WTC11 (cell line): ENCODE measurements at regions not wholly inside any gene's neighbourhood (a gene's known extent, or its start where the extent isn't known, plus 50 kb on each side); places are given as distances from the start of the nearest gene placed in this dataset.
A peak's percentile ranks its signal among the peaks of the same experiment; 100 is the strongest.

ENCODE experiments used
- ATAC-seq: fragments of 200-7000 bp; cut with Tn5 transposase; 2 replicates; pipeline ENCODE4 v1.10.0; 2021; ENCODE audit warnings: mild to moderate bottlenecking, moderate library complexity
- CTCF ChIA-PET: fragments of 300-600 bp; sonication (Branson Sonifier 250); formaldehyde crosslinking; loops from one replicate; lab custom pipeline; 2021; ENCODE audit warnings: antibody characterized with exemption; lab: Charles Lee
- POLR2A ChIA-PET: fragments of 350-600 bp; sonication (Branson Sonifier 250); formaldehyde crosslinking; loops from one replicate; lab custom pipeline; 2021; ENCODE audit warnings: antibody characterized with exemption; lab: Charles Lee
- DNase-seq: peaks from one replicate; pipeline ENCODE4 v3.0.0; 2021; ENCODE audit warnings: low spot score
- H3K27ac Mint-ChIP-seq: 2 replicates; pipeline ENCODE4 v1.8.0; 2021; ENCODE audit warnings: mixed read lengths
- H3K27me3 Mint-ChIP-seq: 2 replicates; pipeline ENCODE4 v1.8.0; 2021; ENCODE audit warnings: low read depth, mild to moderate bottlenecking, moderate library complexity, mixed read lengths
- H3K36me3 Mint-ChIP-seq: 2 replicates; pipeline ENCODE4 v1.8.0; 2021; ENCODE audit warnings: mixed read lengths
- H3K4me1 Mint-ChIP-seq: 2 replicates; pipeline ENCODE4 v1.8.0; 2022; ENCODE audit warnings: mixed read lengths
- H3K4me3 Mint-ChIP-seq: 2 replicates; pipeline ENCODE4 v1.8.0; 2021; ENCODE audit warnings: mild to moderate bottlenecking, moderate library complexity, mixed read lengths
- H3K9me3 Mint-ChIP-seq: 2 replicates; pipeline ENCODE4 v1.8.0; 2021; ENCODE audit warnings: mixed read lengths
- AR ChIP-seq: fragments of 250-450 bp; sonication (Bioruptor Pico); IDR thresholded peaks from 2 replicates; pipeline ENCODE4 v1.9.0; 2021; ENCODE audit warnings: mild to moderate bottlenecking
- ERG ChIP-seq: fragments of 250-450 bp; sonication (Bioruptor Pico); IDR thresholded peaks from 2 replicates; pipeline ENCODE4 v1.8.0; 2021; ENCODE audit warnings: mild to moderate bottlenecking
- FOXP4 ChIP-seq: sonication (generic); formaldehyde crosslinking; IDR thresholded peaks from 2 replicates; pipeline ENCODE4 v1.8.0; 2022; ENCODE audit warnings: mild to moderate bottlenecking, missing genetic modification reagents
- IRF2 ChIP-seq: sonication (generic); formaldehyde crosslinking; IDR thresholded peaks from 2 replicates; pipeline ENCODE4 v1.8.0; 2022; ENCODE audit warnings: low read depth, missing genetic modification reagents, borderline replicate concordance
- NFYB ChIP-seq: sonication (generic); formaldehyde crosslinking; conservative IDR thresholded peaks from 2 replicates; pipeline ENCODE4 v1.8.0; 2022; ENCODE audit warnings: low read depth, missing genetic modification reagents
- NR1H2 ChIP-seq: sonication (generic); formaldehyde crosslinking; IDR thresholded peaks from 2 replicates; pipeline ENCODE4 v1.9.0; 2021; ENCODE audit warnings: mild to moderate bottlenecking, moderate library complexity, missing genetic modification reagents
- NR3C1 ChIP-seq: sonication (generic); formaldehyde crosslinking; conservative IDR thresholded peaks from 2 replicates; pipeline ENCODE4 v1.8.1; 2023; ENCODE audit warnings: low read depth, mild to moderate bottlenecking, missing genetic modification reagents
- OVOL2 ChIP-seq: fragments of 250-450 bp; sonication (Bioruptor Pico); IDR thresholded peaks from 2 replicates; pipeline ENCODE4 v1.9.0; 2021; ENCODE audit warnings: mild to moderate bottlenecking, borderline replicate concordance
- RORB ChIP-seq: fragments of 250-450 bp; sonication (Bioruptor Pico); IDR thresholded peaks from 2 replicates; pipeline ENCODE4 v1.9.0; 2021; ENCODE audit warnings: mild to moderate bottlenecking
- SMAD3 ChIP-seq: sonication (generic); formaldehyde crosslinking; IDR thresholded peaks from 2 replicates; pipeline ENCODE4 v1.8.0; 2022; ENCODE audit warnings: missing genetic modification reagents, mild to moderate bottlenecking, borderline replicate concordance
- SMAD4 ChIP-seq: sonication (generic); formaldehyde crosslinking; IDR thresholded peaks from 2 replicates; pipeline ENCODE4 v1.8.0; 2022; ENCODE audit warnings: mild to moderate bottlenecking, missing genetic modification reagents
- SP1 ChIP-seq: sonication (generic); formaldehyde crosslinking; conservative IDR thresholded peaks from 2 replicates; pipeline ENCODE4 v1.8.1; 2022; ENCODE audit warnings: missing genetic modification reagents
- TEAD4 ChIP-seq: sonication (generic); formaldehyde crosslinking; IDR thresholded peaks from 2 replicates; pipeline ENCODE4 v1.8.0; 2022; ENCODE audit warnings: mild to moderate bottlenecking, missing genetic modification reagents
- TP53 ChIP-seq: sonication (generic); formaldehyde crosslinking; IDR thresholded peaks from 2 replicates; pipeline ENCODE4 v1.8.1; 2023; ENCODE audit warnings: mild to moderate bottlenecking, missing genetic modification reagents
- ZNF121 ChIP-seq: sonication (generic); formaldehyde crosslinking; IDR thresholded peaks from 2 replicates; pipeline ENCODE4 v1.8.0; 2023; ENCODE audit warnings: missing genetic modification reagents
- ZNF281 ChIP-seq: sonication (generic); formaldehyde crosslinking; IDR thresholded peaks from 2 replicates; pipeline ENCODE4 v1.8.0; 2023; ENCODE audit warnings: mild to moderate bottlenecking, missing genetic modification reagents
- ZNF317 ChIP-seq: sonication (generic); formaldehyde crosslinking; IDR thresholded peaks from 2 replicates; pipeline ENCODE4 v1.8.1; 2023; ENCODE audit warnings: low read depth, mild to moderate bottlenecking, moderate library complexity, missing genetic modification reagents, borderline replicate concordance
- ZNF512 ChIP-seq: sonication (generic); formaldehyde crosslinking; IDR thresholded peaks from 2 replicates; pipeline ENCODE4 v1.8.1; 2022; ENCODE audit warnings: missing genetic modification reagents, borderline replicate concordance
- ZNF671 ChIP-seq: fragments of 250-450 bp; sonication (Bioruptor Pico); IDR thresholded peaks from 2 replicates; pipeline ENCODE4 v1.8.0; 2021; ENCODE audit warnings: mild to moderate bottlenecking

- H3K27me3 Mint-ChIP-seq: no peaks in the 10 kb centered on the region; the same call in 1 of the 2 replicates
- no peak for ATAC-seq
- ChIA-PET CTCF (interaction anchor here (0.7 to 1.4 kb wide), 4 partner anchors 8 to 164 kb away, joined by 3 to 4 read pairs (median 4); partner anchors contain the start of gene RRBP1), POLR2A (no interaction called here)
- no peak overlapping the region for H3K4me3 Mint-ChIP-seq
- no peak for DNase-seq
- peaks cover 4% of the 10 kb centered on the region for H3K4me1 Mint-ChIP-seq
- H3K27ac Mint-ChIP-seq: no peak overlapping the region
- H3K36me3 Mint-ChIP-seq: peaks cover 2% of the 10 kb centered on the region; the same call in 1 of the 2 replicates
- no peak for TF ChIP-seq ZNF317
- no peak for TF ChIP-seq SMAD4 (CRISPR knock-in tag)
- no peak for TF ChIP-seq NFYB (CRISPR knock-in tag)
- TF ChIP-seq TP53 (CRISPR knock-in tag): no peak
- TF ChIP-seq ZNF671: no peak
- TF ChIP-seq NR1H2 (CRISPR knock-in tag): no peak
- TF ChIP-seq ERG (CRISPR knock-in tag): no peak
- TF ChIP-seq NR3C1 (CRISPR knock-in tag): no peak
- TF ChIP-seq AR: no peak
- TF ChIP-seq ZNF512: no peak
- no peak for TF ChIP-seq OVOL2 (CRISPR knock-in tag)
- TF ChIP-seq FOXP4 (CRISPR knock-in tag): no peak
- TF ChIP-seq SP1 (CRISPR knock-in tag): no peak
- TF ChIP-seq RORB (CRISPR knock-in tag): no peak
- TF ChIP-seq SMAD3 (CRISPR knock-in tag): no peak
- TF ChIP-seq TEAD4: no peak
- peaks cover 19% of the 10 kb centered on the region for H3K9me3 Mint-ChIP-seq
Measured at GRCh38 chr20:17845701-17846475, 122.7 kb downstream of the SNX5 start.

- peaks cover 5% of the 10 kb centered on the region; the same call in 1 of the 2 replicates for H3K36me3 Mint-ChIP-seq
- peaks cover 4% of the 10 kb centered on the region; the same call in 1 of the 2 replicates for H3K4me1 Mint-ChIP-seq
- H3K27me3 Mint-ChIP-seq: no peaks in the 10 kb centered on the region; the same call in 1 of the 2 replicates
- no peak overlapping the region for H3K4me3 Mint-ChIP-seq
- no peak overlapping the region for H3K27ac Mint-ChIP-seq
- CTCF ChIA-PET: interaction anchor here (1.0 to 1.4 kb wide), 2 partner anchors 39 to 163 kb away, joined by 3 to 4 read pairs; partner anchors contain the start of gene RRBP1
- ATAC-seq (no peak), DNase-seq (no peak)
- POLR2A ChIA-PET: no interaction called here
- H3K9me3 Mint-ChIP-seq: peaks cover 23% of the 10 kb centered on the region
- TF ChIP-seq IRF2 (CRISPR knock-in tag): no peak
- 0 out of 2 replicates have a peak, but pooled peaks have one; percentile 25 for TF ChIP-seq ZNF121 (CRISPR knock-in tag)
- TF ChIP-seq ZNF281 (CRISPR knock-in tag): no peak
Measured at GRCh38 chr20:17844549-17845298, 123.9 kb downstream of the SNX5 start.
